Aorta (tissue), 5 donors: ENCODE measurements at regions not wholly inside any gene's neighbourhood (a gene's known extent, or its start where the extent isn't known, plus 50 kb on each side); places are given as distances from the start of the nearest gene placed in this dataset.

Source experiments
- ATAC-seq: fragments of 200-7000 bp; cut with Tn5 transposase; one replicate; pipeline ENCODE4 v1.9.1; 2022; ENCODE audit warnings: moderate library complexity; ENCODE audit not compliant: low FRiP score
- DNase-seq, 2 donors: peaks; one replicate each; pipeline ENCODE4 v3.0.0-alpha.2; 2020
- H3K27ac ChIP-seq, 2 donors: one replicate each; pipeline ENCODE4 v1.5.1; 2013; ENCODE audit warnings: low read length in 2 of 2, mild to moderate bottlenecking in 2 of 2, moderate library complexity in 2 of 2, control low read depth in 1 of 2, inconsistent platforms in 1 of 2, low read depth in 1 of 2
- H3K27me3 ChIP-seq, 2 donors: one replicate each; pipeline ENCODE4 v1.6.1; 2013; ENCODE audit warnings: control low read depth in 1 of 2, low read length in 1 of 2, mild to moderate bottlenecking in 1 of 2, moderate library complexity in 1 of 2; ENCODE audit not compliant: insufficient read depth in 2 of 2, control insufficient read depth in 1 of 2
- H3K36me3 ChIP-seq, 2 donors: one replicate each; pipeline ENCODE4 v1.6.1; 2013; ENCODE audit warnings: control low read depth in 1 of 2, low read length in 1 of 2, mild to moderate bottlenecking in 1 of 2; ENCODE audit not compliant: insufficient read depth in 2 of 2, control insufficient read depth in 1 of 2
- H3K4me1 ChIP-seq, 2 donors: one replicate each; pipeline ENCODE4 v1.6.1; 2013; ENCODE audit warnings: low read length in 2 of 2, control low read depth in 1 of 2, mild to moderate bottlenecking in 1 of 2, moderate library complexity in 1 of 2; ENCODE audit not compliant: insufficient read depth in 2 of 2, control insufficient read depth in 1 of 2
- H3K4me3 ChIP-seq, 2 donors: one replicate each; pipeline ENCODE4 v1.5.1; 2013; ENCODE audit warnings: low read length in 2 of 2, control low read depth in 1 of 2, mild to moderate bottlenecking in 1 of 2
- H3K9me3 ChIP-seq: one replicate; pipeline ENCODE4 v1.6.1; 2013; ENCODE audit warnings: mild to moderate bottlenecking, low read length; ENCODE audit not compliant: control insufficient read depth
- WGBS, 2 donors: extraction: QIAGEN DNeasy Blood & Tissue Kit; methylation state at CpG; one replicate each; pipeline ENCODE4 v1.1.7; 2013; 5-methylcytosine and 5-hydroxymethylcytosine counted together
- intact Hi-C, 2 donors: fragments of 100-400 bp; cut with DNase I; formaldehyde crosslinking; loops; one replicate each; pipeline versions ENCODE4 v1.14.2 to v1.15.0; 2022
- donor health status: healthy with polysubstance abuse.
- donor health status: Bipolar disorder and iron deficiency.
- donor health status: DM: no; HTN: no; CAD: no.
- donor health status: DM: no; HTN: no; CAD: no.
- donor health status: DM: yes; HTN: yes; CAD: no.

GRCh38 chr5:107796797-107797196 is 126.1 kb upstream of the EFNA5 start:
- no peaks in the 10 kb centered on the region for H3K27me3 ChIP-seq
- no peak for ATAC-seq
- H3K9me3 ChIP-seq, result peaks cover 3% of the 10 kb centered on the region
- H3K36me3 ChIP-seq, result no peaks in the 10 kb centered on the region
- no peak overlapping the region for H3K4me3 ChIP-seq
- intact Hi-C loops, result no loop called here
- 76 to 77% methylated on average over 3 of the region's 3 CpGs for WGBS, 2 donors
- H3K4me1 ChIP-seq, result no peaks in the 10 kb centered on the region
- no peak overlapping the region for H3K27ac ChIP-seq
- no peak for DNase-seq

DNA sequence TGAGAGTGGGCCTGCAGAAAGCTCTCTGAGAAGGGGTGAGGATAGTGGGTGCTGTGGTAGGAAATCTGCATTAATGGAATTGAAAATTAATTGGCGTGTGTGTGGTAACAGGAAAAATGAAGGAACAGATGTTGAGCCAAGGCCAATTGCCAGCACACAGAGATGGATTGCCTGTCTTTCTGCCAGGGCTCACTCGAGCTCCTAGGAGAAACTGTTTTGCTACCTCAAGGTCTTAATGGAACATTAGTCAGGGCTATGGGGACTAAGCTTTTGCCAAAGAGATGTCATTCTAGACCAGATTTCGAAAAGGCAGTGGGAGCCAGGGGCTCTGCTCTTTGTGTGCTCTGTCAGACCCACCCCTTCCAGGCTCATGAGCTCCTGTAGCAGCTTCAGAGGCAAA is 124.0 kb upstream of the EFNA5 start:
- no peak for ATAC-seq
- Histone ChIP-seq H3K27ac (no peak overlapping the region), H3K36me3 (no peaks in the 10 kb centered on the region), H3K9me3 (peaks cover 3% of the 10 kb centered on the region), H3K4me1 (no peaks in the 10 kb centered on the region), H3K4me3 (no peak overlapping the region), H3K27me3 (no peaks in the 10 kb centered on the region)
- intact Hi-C loops, result no loop called here
- WGBS, 2 donors, result 30 to 31% methylated on average over 3 of the region's 3 CpGs
- no peak for DNase-seq

DNA sequence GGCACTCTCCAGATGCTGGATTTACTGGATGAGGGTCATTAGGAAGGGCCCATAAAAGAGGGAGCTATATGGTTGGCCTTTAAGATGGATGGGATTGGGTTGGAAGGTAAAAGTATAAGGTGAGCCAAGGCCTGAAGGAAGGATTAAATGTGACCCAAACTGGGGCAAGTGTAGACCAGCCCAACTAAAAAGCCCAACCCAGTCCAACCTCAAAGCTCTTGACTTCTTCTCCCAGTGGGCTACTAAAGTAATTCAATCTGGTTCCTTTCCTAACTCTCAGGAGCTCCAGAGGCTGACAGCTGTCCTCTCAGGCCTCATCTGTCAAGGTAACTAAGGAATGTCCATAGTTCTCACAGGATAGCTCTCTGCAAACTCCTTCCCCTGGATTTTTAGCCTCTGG is 122.2 kb upstream of the EFNA5 start:
- Histone ChIP-seq H3K4me3 (no peak overlapping the region), H3K4me1 (no peaks in the 10 kb centered on the region), H3K9me3 (peaks cover 2% of the 10 kb centered on the region), H3K27me3 (no peaks in the 10 kb centered on the region), H3K27ac (no peak overlapping the region), H3K36me3 (no peaks in the 10 kb centered on the region)
- DNase-seq (no peak), ATAC-seq (no peak)
- intact Hi-C loops, result no loop called here

DNA sequence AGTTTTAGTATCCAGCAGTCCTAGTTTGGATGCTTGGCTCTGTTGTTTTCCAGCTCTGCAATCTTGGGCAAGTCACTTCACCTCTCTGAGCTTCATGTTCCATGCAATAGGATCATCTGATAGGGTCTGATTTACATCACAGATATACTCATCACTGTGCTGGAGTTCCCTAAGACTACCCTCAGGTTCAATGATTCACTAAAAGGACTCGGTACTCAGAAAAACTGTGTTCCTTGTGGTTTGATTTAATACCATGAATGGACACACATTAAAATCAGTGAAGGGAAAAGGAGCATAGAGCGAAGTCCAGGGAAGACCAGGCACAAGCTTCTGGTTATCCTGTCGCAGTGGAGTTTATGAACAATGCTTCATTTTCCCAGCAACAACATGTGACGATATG is 119.9 kb upstream of the EFNA5 start:
- no peaks in the 10 kb centered on the region for H3K27me3 ChIP-seq
- no peak for ATAC-seq
- H3K9me3 ChIP-seq, result peaks cover 4% of the 10 kb centered on the region
- H3K4me3 ChIP-seq, result no peak overlapping the region
- no peak for DNase-seq
- H3K4me1 ChIP-seq, result no peaks in the 10 kb centered on the region
- no peak overlapping the region for H3K27ac ChIP-seq
- intact Hi-C loops, result no loop called here
- 84 to 97% methylated on average over 4 of the region's 4 CpGs for WGBS, 2 donors
- no peaks in the 10 kb centered on the region for H3K36me3 ChIP-seq

DNA sequence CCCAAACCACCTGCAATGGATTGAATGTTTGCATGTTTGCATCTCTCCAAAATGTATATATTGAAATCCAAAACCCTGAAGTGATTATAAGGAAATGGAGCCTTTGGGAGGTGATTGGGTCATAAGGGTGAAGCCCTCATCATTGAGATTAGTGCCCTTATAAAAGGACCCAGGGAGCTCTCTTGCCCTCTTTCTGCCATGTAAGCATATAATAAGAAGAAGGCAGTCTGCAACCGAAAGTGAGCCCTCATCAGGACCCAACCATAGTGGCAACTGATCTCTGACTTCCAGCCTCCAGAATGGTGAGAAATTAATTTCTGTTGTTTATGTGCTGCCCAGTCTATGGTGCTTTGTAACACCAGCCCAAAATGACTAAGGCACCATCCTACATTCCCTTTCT is 115.7 kb upstream of the EFNA5 start:
- no peaks in the 10 kb centered on the region for H3K27me3 ChIP-seq
- peaks cover 4% of the 10 kb centered on the region for H3K9me3 ChIP-seq
- no peaks in the 10 kb centered on the region for H3K4me1 ChIP-seq
- no peak overlapping the region for H3K27ac ChIP-seq
- intact Hi-C loops, result no loop called here
- ATAC-seq (no peak), DNase-seq (no peak)
- H3K36me3 ChIP-seq, result no peaks in the 10 kb centered on the region
- 83 to 93% methylated on average over 1 of the region's 1 CpG for WGBS, 2 donors
- H3K4me3 ChIP-seq, result no peak overlapping the region

DNA sequence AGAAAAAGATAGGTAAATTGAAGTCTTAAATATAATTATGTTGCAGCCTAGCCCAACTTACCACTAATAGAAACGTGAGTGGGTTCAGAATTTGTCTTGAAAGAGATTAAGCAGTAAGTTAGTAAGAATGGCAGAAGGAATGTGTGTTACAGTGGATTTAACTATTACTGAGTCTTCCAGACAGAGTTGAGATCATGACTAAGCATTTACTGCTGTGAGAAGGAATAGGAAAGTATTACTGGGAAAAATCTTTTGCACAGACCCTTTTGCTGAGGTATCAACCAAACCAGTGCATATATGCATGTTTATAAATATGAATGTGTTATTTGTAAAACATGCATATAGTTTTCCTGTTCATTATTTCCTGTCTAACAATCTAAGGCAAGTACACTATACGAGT is 112.8 kb upstream of the EFNA5 start:
- no peak overlapping the region for H3K27ac ChIP-seq
- WGBS, 2 donors, result 41 to 45% methylated on average over 2 of the region's 2 CpGs
- H3K9me3 ChIP-seq, result peaks cover 4% of the 10 kb centered on the region
- H3K4me1 ChIP-seq, result no peaks in the 10 kb centered on the region
- ATAC-seq (no peak), DNase-seq (no peak)
- no peaks in the 10 kb centered on the region for H3K27me3 ChIP-seq
- H3K4me3 ChIP-seq, result no peak overlapping the region
- intact Hi-C loops, result no loop called here
- no peaks in the 10 kb centered on the region for H3K36me3 ChIP-seq

- Histone ChIP-seq H3K4me1 (no peaks in the 10 kb centered on the region), H3K4me3 (no peak overlapping the region), H3K27ac (no peak overlapping the region), H3K36me3 (no peaks in the 10 kb centered on the region), H3K27me3 (no peaks in the 10 kb centered on the region), H3K9me3 (peaks cover 4% of the 10 kb centered on the region)
- WGBS, 2 donors, result 41 to 49% methylated on average over 4 of the region's 4 CpGs
- ATAC-seq, result no peak
- no peak for DNase-seq
- intact Hi-C loops, result no loop called here
Measured at GRCh38 chr5:107782561-107783169, 111.9 kb upstream of the EFNA5 start.

DNA sequence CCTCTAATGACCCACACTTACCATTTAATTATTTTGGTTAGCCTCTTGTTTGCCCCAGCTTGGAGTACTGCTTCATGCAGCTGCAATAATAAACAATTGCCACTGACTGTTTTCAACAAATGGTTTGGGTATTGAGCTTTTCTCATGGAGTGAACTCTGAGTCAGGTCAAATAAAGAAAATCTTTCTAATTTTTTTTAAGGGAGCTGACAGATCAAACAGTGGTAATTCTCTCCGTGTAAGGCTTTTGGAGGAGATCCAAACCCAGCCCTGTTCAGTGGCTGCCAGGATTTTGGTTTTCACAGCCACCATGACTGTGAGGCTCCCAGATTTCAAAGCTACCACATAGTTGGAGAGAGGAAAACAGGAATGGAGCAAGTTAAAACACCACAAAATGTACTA is 110.7 kb upstream of the EFNA5 start:
- Histone ChIP-seq H3K4me1 (no peaks in the 10 kb centered on the region), H3K27ac (no peak overlapping the region), H3K27me3 (no peaks in the 10 kb centered on the region), H3K36me3 (no peaks in the 10 kb centered on the region), H3K9me3 (peaks cover 2% of the 10 kb centered on the region), H3K4me3 (no peak overlapping the region)
- intact Hi-C loops, result no loop called here
- ATAC-seq, result no peak
- DNase-seq, result no peak
- WGBS, 2 donors, result 0 to 10% methylated on average over 1 of the region's 1 CpG

GRCh38 chr5:107779437-107779836 is 108.7 kb upstream of the EFNA5 start:
- Histone ChIP-seq H3K27ac (no peak overlapping the region), H3K4me1 (no peaks in the 10 kb centered on the region), H3K36me3 (no peaks in the 10 kb centered on the region), H3K4me3 (no peak overlapping the region), H3K27me3 (no peaks in the 10 kb centered on the region), H3K9me3 (no peaks in the 10 kb centered on the region)
- intact Hi-C loops, result no loop called here
- DNase-seq, result no peak
- no peak for ATAC-seq
- WGBS, 2 donors, result 94 to 95% methylated on average over 2 of the region's 2 CpGs
